COR-L47 (cell line): ENCODE measurements at regions not wholly inside any gene's neighbourhood (a gene's known extent, or its start where the extent isn't known, plus 50 kb on each side); places are given as distances from the start of the nearest gene placed in this dataset.

Source experiments
- DNase-seq: peaks from one replicate; lab custom pipeline; 2025; lab: John Stamatoyannopoulos, UW

GRCh38 chr4:45094684-45095083 lies 368.3 kb upstream of the GNPDA2 start:
- no peak for DNase-seq

GRCh38 chr4:45082101-45082500 lies 355.7 kb upstream of the GNPDA2 start:
- DNase-seq, result no peak

- no peak for DNase-seq
Measured at GRCh38 chr4:45079616-45080015, 353.3 kb upstream of the GNPDA2 start.

GRCh38 chr4:45078201-45078600 lies 351.8 kb upstream of the GNPDA2 start:
- no peak for DNase-seq

GRCh38 chr4:45072981-45073380 lies 346.6 kb upstream of the GNPDA2 start:
- DNase-seq, result no peak

GRCh38 chr4:45064741-45065140 lies 338.4 kb upstream of the GNPDA2 start:
- DNase-seq, result no peak

- DNase-seq, result no peak
Measured at GRCh38 chr4:45063696-45064095, 337.3 kb upstream of the GNPDA2 start.

GRCh38 chr4:45062935-45063545 lies 336.7 kb upstream of the GNPDA2 start:
- no peak for DNase-seq

GRCh38 chr4:45043911-45044310 lies 317.6 kb upstream of the GNPDA2 start:
- DNase-seq, result no peak

GRCh38 chr4:45036677-45037076 lies 310.3 kb upstream of the GNPDA2 start:
- peak; percentile 49 for DNase-seq

- DNase-seq, result no peak
Measured at GRCh38 chr4:45033676-45034419, 307.5 kb upstream of the GNPDA2 start.

- DNase-seq, result no peak
Measured at GRCh38 chr4:45030059-45030458, 303.7 kb upstream of the GNPDA2 start.

- no peak for DNase-seq
Measured at GRCh38 chr4:45007508-45007907, 281.2 kb upstream of the GNPDA2 start.

GRCh38 chr4:45006078-45006477 lies 279.7 kb upstream of the GNPDA2 start:
- DNase-seq, result no peak

- no peak for DNase-seq
Measured at GRCh38 chr4:45004847-45005565, 278.6 kb upstream of the GNPDA2 start.

GRCh38 chr4:45004326-45004725 lies 278.0 kb upstream of the GNPDA2 start:
- DNase-seq, result no peak

- no peak for DNase-seq
Measured at GRCh38 chr4:44996276-44996845, 270.0 kb upstream of the GNPDA2 start.

GRCh38 chr4:44988011-44988410 lies 261.7 kb upstream of the GNPDA2 start:
- DNase-seq, result no peak

GRCh38 chr4:44985938-44986337 lies 259.6 kb upstream of the GNPDA2 start:
- DNase-seq, result no peak

- DNase-seq, result no peak
Measured at GRCh38 chr4:44985152-44985551, 258.8 kb upstream of the GNPDA2 start.

- DNase-seq, result no peak
Measured at GRCh38 chr4:44984083-44984482, 257.7 kb upstream of the GNPDA2 start.

GRCh38 chr4:44983083-44983482 lies 256.7 kb upstream of the GNPDA2 start:
- DNase-seq, result peak; percentile 15

GRCh38 chr4:44978020-44978419 lies 251.7 kb upstream of the GNPDA2 start:
- no peak for DNase-seq
